HG03095 (cell line): ENCODE measurements at regions not wholly inside any gene's neighbourhood (a gene's known extent, or its start where the extent isn't known, plus 50 kb on each side); places are given as distances from the start of the nearest gene placed in this dataset.

ENCODE experiments used
- ATAC-seq: cut with Tn5 transposase; IDR thresholded peaks from one replicate; pipeline ENCODE4 v1.9.1; 2021; ENCODE audit warnings: moderate library complexity; ENCODE audit not compliant: unreplicated experiment

GRCh38 chr2:118255301-118255700, 167.0 kb downstream of the INSIG2 start:
- ATAC-seq: no peak

DNA sequence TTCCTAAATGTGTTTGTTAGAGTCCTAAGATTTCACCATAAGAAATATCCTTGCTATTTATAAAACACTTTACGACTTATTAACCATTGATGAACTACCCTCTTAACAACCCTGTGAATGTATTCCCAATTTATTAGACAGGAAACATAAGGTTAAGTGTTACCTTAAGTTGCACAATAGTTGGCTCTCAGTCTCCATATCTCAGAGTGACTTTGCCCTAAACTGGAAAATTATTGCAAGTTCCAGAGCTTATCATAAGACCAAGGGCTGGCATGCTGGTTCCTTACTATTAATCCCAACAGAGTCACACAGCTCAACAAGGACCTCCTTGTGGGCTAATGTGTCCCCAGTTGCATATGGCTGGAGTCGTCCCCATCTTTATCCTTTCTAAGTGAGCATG, 165.8 kb downstream of the INSIG2 start:
- ATAC-seq: no peak

- ATAC-seq: no peak
Observed at GRCh38 chr2:118251427-118251826, 163.2 kb downstream of the INSIG2 start.

DNA sequence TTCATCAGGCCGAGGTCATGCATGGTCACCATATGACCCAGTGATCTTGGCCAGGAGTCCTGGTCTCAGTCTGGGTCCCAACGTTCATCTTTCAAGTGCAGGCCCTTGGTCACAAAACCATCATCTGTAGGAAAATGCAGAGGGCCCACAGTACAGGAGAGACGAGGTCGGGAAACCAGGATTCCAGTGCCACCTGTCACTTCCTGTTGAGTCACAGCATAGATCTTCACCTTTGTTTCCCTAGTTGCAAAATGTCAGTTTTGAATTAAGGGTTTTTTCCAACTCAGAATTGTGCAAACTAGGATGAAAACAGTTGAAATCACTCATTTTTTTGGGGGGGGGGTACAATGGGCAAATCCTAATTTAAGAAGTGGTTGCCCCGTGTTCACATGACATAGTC, 162.2 kb downstream of the INSIG2 start:
- no peak for ATAC-seq

DNA sequence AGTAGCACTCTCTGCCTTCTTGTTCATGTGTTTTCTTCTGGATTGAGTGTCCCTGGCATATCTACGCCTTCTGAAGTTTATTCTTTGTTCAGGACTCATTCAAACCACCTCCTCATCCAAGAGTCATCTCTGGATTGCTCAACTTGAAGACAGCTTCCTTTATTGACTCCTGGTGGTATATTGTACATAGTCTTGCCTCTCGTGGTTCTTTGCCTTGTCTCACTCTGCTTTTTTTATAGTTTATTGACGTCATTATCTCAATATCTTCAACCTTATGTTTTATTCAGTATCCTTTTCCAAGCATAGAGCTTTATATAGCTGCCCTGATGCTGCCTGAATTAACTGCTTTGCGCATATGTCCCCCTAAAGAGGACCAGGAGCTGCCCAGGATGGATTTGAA, 161.7 kb downstream of the INSIG2 start:
- ATAC-seq: no peak

- ATAC-seq: peak; percentile 60
Observed at GRCh38 chr2:118249531-118249930, 161.3 kb downstream of the INSIG2 start.

GRCh38 chr2:118246726-118247125, 158.5 kb downstream of the INSIG2 start:
- ATAC-seq: no peak

- ATAC-seq: no peak
Observed at GRCh38 chr2:118246079-118246478, 157.8 kb downstream of the INSIG2 start.

- no peak for ATAC-seq
Observed at GRCh38 chr2:118244686-118245085, 156.4 kb downstream of the INSIG2 start.

GRCh38 chr2:118243031-118243430, 154.8 kb downstream of the INSIG2 start:
- no peak for ATAC-seq

DNA sequence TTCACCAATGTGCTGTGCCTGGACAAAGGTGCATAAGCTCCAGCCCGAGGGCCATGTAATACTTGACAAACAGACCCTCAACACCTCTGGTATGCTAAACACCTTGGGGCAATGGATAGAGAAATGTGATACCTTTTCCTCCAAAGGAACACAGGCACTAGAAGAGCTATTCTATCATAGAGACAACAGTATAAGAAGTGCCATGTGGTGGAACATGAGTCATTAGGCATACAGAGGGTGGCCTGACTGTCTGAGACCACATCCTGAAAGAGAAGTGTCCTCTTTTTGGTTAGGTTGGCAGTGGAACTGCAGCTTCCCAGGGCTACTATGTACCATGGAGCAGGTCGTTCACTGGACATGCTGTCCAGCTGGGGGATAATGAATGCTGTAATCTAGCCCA, 153.9 kb downstream of the INSIG2 start:
- peak; percentile 62 for ATAC-seq

GRCh38 chr2:118241128-118241527, 152.9 kb downstream of the INSIG2 start:
- ATAC-seq: no peak

- no peak for ATAC-seq
Observed at GRCh38 chr2:118240276-118240675, 152.0 kb downstream of the INSIG2 start.

DNA sequence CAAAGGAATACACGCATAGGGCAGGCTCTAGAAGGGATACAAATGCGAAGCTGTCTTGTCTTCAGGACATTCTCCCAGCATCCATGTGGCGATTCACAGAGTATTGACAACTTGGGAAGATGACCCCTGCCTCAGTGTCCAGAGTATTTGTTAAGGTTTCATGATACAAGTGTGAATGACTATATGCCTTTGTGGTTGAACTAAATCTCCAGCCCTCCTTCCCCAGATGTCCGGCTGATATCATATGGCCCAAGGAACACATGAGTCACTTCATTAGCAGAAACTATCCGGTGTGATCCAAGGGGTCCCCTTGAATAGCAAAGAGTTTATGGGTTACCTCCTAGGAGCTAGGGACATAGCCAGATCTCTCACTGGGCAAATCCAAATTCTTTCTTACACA, 151.0 kb downstream of the INSIG2 start:
- ATAC-seq: no peak

- ATAC-seq: no peak
Observed at GRCh38 chr2:118237451-118237850, 149.2 kb downstream of the INSIG2 start.

DNA sequence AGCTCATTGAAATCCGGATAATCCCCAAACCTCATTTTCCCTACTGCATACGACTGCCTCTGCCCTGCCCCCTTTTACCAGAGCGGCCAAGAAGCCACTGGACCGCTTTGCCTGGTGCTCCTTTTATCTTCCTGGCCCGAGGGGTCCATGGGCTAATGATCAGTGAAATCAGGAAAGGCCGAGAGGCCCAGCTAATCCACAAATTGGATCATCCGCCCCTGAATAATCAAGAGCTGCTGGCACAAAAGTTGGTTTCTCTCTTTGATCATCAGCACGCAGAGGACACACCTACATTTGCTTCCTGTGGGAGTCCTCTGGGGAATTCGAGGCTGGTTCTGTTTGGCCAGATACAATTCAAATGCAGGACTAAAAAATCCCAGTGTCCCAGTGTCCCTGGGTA, 144.5 kb downstream of the INSIG2 start:
- ATAC-seq: no peak

DNA sequence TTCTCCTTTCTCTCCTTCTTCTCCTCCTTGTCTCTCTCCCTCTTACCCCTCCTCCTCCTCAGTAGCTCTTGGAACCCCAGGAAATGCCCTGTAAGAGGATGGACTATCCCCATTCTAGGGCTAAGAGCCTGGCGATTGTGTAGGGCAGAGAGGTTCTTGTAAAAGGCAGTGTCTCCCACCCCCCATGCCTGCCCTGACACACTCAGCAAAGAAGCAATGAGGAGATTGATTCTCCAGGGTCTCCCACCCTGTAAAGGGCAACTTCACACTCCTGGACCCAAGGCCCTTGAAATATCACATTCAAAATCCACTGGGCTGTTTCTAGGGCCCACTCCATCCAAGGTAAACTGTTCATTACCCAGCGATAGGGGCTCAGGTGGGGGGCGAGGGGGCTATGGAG, 144.1 kb downstream of the INSIG2 start:
- no peak for ATAC-seq

DNA sequence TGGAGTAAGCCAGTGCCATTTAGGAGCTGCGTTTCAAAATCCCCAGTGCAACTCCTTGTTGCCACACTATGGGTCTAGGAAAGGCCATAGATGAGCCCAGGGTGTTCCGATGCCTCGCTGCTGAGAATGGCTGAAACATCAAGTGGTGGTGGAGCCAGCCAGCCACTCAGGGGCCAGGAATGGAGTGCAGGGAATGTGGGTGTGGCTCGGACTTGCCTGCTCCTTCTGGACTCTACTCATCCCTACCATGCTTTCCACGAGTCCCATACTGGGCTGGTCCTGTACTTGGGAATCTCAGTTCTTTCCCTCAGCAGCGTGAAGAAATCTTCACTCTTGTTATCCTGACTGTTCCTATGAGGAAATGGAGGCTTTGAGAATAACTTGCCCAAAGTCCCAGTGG, 143.5 kb downstream of the INSIG2 start:
- ATAC-seq: no peak

DNA sequence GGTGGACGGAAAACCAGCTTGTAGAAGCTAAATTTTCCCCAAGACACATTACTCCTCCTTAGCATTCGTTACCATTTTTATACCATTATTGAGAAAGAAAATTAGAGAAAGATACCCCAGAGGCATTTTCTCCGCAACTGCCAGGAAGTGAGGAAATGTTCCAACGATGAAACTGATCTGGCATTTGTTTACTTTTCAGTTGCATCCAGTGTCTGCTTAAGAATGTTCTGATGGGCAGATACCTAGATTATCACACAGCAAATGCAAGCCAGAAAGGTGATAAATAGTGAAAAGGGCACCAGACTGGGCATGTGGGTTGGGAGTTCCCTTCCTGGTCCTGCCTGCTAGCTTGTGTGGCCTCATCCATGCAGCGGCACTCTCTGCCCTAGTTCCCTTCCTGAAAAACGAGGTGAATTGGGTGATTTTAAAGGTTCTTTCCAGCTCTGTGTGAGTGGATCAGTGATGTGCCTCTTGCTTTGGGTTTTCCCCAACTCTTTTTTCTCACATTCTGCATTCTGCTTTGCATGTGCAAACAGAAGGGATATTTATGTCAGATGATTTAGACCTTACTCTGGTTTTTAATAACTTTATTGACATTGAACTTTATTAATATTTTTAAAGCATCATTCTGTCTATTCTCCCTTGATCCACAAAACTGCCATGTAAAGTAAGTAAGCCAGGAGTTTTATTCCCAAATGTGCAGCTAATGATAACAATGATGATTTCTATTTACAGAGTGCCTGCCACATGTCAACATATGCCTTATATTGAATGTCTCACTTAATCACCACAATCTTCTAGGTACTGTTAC, 139.6 kb downstream of the INSIG2 start:
- ATAC-seq: no peak

- ATAC-seq: no peak
Observed at GRCh38 chr2:118225666-118226065, 137.4 kb downstream of the INSIG2 start.

DNA sequence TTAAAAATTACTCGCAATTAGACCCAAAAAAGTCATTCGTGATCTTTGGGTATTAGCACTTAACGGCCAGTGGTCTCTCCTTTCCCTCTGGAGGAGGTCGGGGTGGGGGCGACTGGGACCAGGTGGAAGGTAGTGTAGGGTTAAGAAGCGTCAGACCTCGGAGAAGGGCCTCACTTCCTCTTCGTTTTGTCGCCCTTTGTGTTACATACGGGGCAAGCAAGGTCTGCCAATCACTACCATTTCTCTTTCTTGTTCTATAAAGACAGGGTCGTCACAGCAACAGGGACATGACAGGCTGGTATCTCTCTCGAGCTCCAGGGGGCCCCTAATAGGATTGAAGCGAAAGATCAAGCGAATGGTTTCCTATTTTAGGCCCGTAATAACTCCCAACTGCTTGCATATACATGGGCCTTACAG, 136.6 kb downstream of the INSIG2 start:
- no peak for ATAC-seq

DNA sequence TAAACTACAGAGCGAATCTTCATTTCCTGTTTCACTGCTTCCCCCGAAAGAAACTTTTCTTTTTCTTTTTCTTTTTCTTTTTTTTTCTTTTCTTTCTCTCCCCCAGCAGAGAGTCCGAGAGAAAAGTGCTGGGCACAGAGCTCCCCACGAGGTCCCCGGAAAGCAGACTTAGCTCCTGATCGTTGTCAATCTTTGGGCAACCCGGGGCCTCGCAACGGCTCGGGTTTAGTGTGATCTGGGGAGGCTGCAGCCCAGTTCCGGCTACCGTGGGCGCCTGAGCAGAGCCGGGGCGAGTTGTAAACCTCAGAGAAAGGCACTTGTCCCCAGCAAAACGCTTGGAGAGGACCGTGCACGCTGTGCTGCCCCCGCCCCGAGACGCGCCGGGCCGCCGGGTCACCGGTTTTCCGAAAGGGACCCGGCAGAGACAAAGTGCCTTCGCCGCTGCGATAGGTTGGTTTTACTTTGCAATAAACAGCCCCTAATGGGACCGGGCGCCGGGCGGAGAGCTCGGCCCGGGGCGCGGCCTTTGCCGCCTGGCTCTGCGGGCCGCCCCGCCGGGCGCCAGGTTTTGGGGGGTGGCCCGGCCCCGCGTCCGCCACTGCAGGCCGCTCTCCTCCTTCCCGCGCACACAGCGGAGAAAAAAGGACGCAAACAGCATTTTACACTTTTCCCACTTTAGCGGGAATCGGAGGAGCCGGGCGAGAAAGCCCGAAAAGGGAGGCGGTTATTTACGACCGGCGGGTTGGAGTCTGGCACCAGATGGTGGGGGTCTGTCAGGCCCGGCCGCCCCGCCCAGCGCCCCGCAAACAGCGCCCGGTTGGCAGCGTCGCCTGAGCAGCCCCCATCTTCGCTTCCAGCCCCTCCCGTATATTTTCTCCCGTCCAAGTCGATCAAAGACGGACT, 136.0 kb downstream of the INSIG2 start:
- no peak for ATAC-seq
